ENCODE measurements at regions not wholly inside any gene's neighbourhood (a gene's known extent, or its start where the extent isn't known, plus 50 kb on each side); places are given as distances from the start of the nearest gene placed in this dataset.
"Not testable (repeated sequence)": the region's sequence is repeated elsewhere in the genome, so short reads cannot be mapped to it uniquely, and the experiment has no call there.

DNA sequence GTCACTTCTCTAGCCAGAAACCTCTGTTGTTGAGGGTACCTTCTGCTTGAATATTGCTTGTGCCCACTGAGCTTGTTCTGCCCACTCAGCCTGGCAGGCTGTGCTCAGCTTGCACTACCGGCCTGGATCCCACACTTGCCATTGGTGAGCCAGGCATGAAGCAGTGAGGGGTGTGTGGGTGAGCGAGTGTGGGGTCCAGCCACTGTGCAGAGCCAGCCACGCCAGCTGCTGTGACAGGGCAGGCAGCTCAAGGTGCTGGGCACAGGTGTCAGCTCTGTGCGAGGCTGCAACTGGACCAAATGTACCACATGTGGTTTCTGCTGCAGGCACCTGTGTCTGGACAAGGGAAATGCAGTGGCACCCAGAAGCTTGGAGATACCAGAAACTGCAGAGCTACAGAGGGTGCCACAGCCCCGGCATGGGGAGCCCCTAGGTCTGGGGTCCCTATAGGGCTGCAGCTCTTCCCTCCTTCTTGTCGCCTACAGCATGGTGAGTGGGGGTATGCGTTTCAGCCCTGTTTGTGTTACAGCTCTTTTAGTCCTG lies 305.1 kb upstream of the RIOK2 start:
- DNase-seq = no peak

- DNase-seq = no peak
These were observed 306.2 kb upstream of the RIOK2 start for GRCh38 chr5:97489010-97489840.

GRCh38 chr5:97494465-97494864 lies 311.4 kb upstream of the RIOK2 start:
- no peak for DNase-seq

DNA sequence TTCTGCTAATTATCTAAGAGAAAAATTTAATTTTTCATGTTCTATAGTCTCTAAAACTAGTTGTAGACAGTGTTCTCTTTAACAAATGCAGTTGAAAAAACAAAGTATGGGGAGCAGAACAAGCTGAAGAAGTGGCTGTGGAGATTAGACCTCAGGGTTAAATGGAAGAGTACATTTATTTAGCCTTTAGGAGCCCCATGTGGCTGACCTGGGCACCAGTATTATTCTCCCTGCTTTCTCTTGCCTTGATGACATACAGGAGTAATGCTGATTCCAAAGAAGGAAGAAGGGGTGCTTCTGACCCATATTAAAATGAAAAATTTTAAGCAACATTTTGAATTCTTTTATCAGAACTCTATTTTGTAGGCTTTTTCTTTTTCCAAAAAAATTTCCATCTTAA lies 312.3 kb upstream of the RIOK2 start:
- no peak for DNase-seq

DNA sequence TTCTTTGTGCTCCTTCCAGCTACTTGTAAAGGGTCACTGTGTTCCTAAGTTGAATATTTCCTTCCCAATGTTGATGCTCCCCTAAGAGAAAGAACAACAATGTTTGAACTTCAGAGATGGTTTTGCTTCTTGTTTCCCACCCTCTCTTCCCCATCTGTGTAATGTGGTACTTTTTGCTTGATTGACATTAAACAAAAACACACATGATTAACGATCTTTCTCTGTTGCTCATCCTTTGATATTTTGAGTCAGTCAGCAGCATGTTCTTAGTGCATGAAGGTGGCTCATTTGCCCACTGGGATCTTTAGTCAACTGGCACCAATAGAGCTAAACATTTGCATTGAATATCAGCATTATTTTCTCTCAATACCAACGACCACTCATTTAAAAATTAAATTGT lies 313.0 kb upstream of the RIOK2 start:
- DNase-seq = no peak

GRCh38 chr5:97498657-97499056 lies 315.6 kb upstream of the RIOK2 start:
- DNase-seq = no peak

DNA sequence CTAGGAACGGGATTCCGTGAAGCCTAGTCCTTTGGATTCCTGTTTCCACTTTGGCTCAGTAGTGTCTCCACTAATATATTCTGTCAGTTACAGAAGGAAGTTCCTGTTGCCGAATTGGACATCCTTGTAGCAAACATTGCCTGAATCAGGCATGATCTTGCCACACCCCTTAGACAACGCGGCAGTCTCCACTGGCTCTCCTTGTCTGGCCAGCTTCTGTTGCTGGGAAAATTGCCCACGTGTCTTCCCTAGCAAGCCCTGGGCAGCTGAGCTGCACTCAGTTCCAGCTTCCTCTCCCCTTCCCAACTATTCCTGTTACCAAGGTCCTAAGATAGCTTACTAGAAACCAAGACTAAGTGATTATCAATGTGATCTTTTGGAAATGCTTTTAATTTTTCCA lies 316.6 kb upstream of the RIOK2 start:
- DNase-seq = no peak

DNA sequence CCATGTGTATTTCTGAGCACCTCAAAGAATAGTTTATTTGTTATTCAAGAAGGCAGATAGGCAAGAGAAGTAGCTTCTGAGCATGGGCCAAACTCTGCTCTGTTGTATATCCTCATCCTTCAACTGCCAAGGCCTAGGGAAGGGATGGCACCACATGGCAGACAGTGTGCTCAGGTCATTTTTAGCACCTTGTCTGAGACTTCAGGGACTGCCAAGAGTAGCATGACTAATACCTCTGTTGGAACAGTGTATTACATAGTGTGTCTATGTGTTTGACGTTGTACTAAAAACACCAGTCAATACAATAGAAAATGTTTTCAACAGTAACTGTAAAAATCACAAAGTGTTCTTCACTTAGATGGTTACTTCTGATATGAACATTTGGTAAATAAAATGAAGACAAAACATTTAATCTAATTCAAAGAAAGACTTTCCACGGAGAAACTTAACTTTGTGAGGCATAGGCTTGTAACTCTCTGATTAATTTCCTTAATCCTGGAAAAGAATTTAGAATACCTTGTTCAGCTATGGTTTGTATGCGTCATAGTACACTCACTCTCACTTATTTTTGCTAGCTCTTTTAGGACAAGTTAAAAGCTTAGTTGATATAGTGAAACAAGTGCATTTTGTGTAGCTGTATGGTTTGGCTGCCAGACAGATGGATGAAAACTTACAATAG lies 318.4 kb upstream of the RIOK2 start:
- no peak for DNase-seq

GRCh38 chr5:97501965-97502305 lies 318.9 kb upstream of the RIOK2 start:
- DNase-seq = no peak

- DNase-seq = no peak
These were observed 325.8 kb upstream of the RIOK2 start for GRCh38 chr5:97508864-97509263.

DNA sequence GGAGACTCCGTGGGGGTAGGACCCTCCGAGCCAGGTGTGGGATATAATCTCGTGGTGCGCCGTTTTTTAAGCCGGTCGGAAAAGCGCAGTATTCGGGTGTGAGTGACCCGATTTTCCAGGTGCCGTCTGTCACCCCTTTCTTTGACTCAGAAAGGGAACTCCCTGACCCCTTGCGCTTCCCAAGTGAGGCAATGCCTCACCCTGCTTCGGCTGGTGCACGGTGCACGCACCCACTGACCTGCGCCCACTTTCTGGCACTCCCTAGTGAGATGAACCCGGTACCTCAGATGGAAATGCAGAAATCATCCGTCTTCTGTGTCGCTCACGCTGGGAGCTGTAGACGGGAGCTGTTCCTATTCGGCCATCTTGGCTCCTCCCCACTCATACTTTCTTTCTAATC lies 336.5 kb upstream of the RIOK2 start:
- DNase-seq = not testable (repeated sequence)

GRCh38 chr5:97523336-97523735 lies 340.3 kb upstream of the RIOK2 start:
- not testable (repeated sequence) for DNase-seq

DNA sequence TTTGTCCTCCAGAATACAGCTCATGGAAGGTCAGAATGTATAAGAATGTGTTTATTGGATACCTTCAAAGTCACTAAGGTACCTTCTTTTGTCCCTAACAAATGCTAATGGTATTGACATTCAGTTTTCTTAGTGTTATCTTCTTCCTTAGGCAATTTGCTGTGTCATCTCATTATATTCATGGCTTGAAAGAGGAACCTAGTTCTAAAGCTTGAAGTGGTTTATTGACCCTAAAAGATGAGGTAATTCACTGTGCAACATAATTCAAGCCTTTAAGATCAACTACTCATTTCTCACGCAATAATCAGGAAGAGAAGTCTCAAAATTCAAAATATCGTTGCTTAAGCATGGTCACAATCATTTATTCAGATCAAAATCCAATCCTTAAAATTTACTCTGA lies 342.7 kb upstream of the RIOK2 start:
- no peak for DNase-seq

- DNase-seq = peak; percentile 7
These were observed 345.9 kb upstream of the RIOK2 start for GRCh38 chr5:97528941-97529340.

- no peak for DNase-seq
These were observed 346.4 kb upstream of the RIOK2 start for GRCh38 chr5:97529354-97529985.

DNA sequence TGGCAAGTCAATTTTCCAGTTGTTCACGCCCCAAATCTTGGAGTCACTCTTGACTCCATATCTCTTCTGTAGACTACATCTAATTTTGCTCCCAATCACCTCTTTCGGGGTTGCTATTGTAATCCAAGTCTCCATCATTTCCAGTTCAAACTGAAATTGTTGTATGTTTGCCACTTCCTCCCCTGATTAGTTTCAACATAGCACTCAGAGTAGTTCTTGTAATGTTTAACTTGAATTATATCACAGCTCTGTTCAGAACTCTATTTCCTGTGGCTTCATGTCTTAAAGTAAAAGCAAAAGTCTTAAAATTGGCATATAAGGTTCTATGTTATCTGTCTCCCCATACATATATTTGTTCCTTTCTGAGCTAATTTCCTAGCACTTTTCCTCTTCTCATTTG lies 348.5 kb upstream of the RIOK2 start:
- DNase-seq = no peak

- DNase-seq = peak; percentile 26
These were observed 351.1 kb upstream of the RIOK2 start for GRCh38 chr5:97534166-97534565.

GRCh38 chr5:97536683-97537082 lies 353.6 kb upstream of the RIOK2 start:
- no peak for DNase-seq

DNA sequence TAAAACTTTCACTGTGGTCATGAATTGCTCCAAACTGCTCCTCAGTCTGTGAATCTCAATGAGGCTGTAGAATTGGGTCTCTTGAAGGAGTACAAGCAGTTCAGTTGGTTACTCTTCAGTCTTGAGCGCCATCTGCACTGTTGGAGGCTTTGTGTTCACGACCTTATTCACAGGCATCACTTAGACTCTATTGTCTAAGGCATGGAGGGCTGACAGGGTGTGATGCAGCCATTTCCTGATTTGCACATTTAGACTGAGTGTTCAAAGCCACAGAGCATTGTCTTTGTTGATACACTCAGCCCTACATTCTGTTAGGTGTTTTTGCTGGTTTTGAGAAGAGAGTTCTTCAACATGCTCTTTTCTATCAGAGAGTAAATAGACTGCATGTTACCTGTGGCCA lies 355.9 kb upstream of the RIOK2 start:
- DNase-seq = no peak

DNA sequence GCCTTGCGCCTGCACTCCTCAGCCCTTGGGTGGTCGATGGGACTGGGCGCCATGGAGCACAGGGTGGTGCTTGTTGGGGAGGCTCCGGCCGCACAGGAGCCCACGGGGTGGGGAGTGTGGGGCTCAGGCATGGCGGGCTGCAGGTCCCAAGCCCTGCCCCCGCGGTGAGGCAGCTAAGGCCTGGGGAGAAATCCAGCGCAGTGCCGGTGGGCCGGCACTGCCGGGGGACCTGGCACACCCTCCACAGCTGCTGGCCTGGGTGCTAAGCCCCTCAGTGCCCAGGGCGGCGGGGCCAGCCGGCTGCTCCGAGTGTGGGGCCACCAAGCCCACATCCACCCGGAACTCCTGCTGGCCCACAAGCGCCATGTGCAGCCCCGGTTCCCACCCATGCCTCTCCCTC lies 358.8 kb upstream of the RIOK2 start:
- DNase-seq = no peak

GRCh38 chr5:97542469-97542868 lies 359.4 kb upstream of the RIOK2 start:
- DNase-seq = no peak

GRCh38 chr5:97543166-97543565 lies 360.1 kb upstream of the RIOK2 start:
- no peak for DNase-seq

- no peak for DNase-seq
These were observed 361.2 kb upstream of the RIOK2 start for GRCh38 chr5:97544240-97544639.

Data from left kidney (tissue), 1 donor.